BJ (cell line): ENCODE measurements at regions not wholly inside any gene's neighbourhood (a gene's known extent, or its start where the extent isn't known, plus 50 kb on each side); places are given as distances from the start of the nearest gene placed in this dataset.

Experiments used
- CTCF ChIA-PET: fragments of 350-600 bp; formaldehyde crosslinking; extraction: SDS; loops from one replicate; lab custom pipeline; 2021; ENCODE audit warnings: antibody characterized with exemption, inconsistent platforms; lab: Yijun Ruan, JAX
- POLR2A ChIA-PET: fragments of 300-600 bp; sonication (Branson Sonifier 250); formaldehyde crosslinking; extraction: SDS; loops from one replicate; lab custom pipeline; 2021; ENCODE audit warnings: antibody characterized with exemption; lab: Charles Lee
- DNase-seq: peaks from one replicate; pipeline ENCODE4 v3.0.0-alpha.2; 2011; ENCODE audit warnings: low read depth
- H3K27me3 ChIP-seq: 2 replicates; pipeline ENCODE4 v1.6.0; 2011; ENCODE audit warnings: low read length; ENCODE audit not compliant: control insufficient read depth, insufficient read depth
- H3K36me3 ChIP-seq: 2 replicates; pipeline ENCODE4 v1.5.1; 2011; ENCODE audit warnings: low read length; ENCODE audit not compliant: control insufficient read depth, insufficient read depth
- H3K4me3 ChIP-seq: 2 replicates; pipeline ENCODE4 v1.5.1; 2011; ENCODE audit warnings: low read depth, mild to moderate bottlenecking, control low read depth, low read length
- CTCF ChIP-seq: IDR thresholded peaks from 2 replicates; pipeline ENCODE4 v1.5.1; 2011; ENCODE audit warnings: low read depth, mild to moderate bottlenecking, control low read depth, inconsistent platforms, low read length, moderate library complexity; ENCODE audit not compliant: insufficient read depth

GRCh38 chr18:37636831-37637477 lies 71.4 kb upstream of the CELF4 start:
- POLR2A ChIA-PET, result interaction anchor here (0.6 kb wide), 1 partner anchor 65 kb away, joined by 7 read pairs; no protein-coding TSS in a partner anchor
- DNase-seq, result no peak
- H3K27me3 ChIP-seq, result no peaks in the 10 kb centered on the region
- no peaks in the 10 kb centered on the region for H3K36me3 ChIP-seq
- CTCF ChIA-PET, result no interaction called here
- no peak overlapping the region for H3K4me3 ChIP-seq
- TF ChIP-seq CTCF, result no peak

GRCh38 chr18:37634516-37634915 lies 68.9 kb upstream of the CELF4 start:
- Histone ChIP-seq H3K4me3 (no peak overlapping the region), H3K36me3 (no peaks in the 10 kb centered on the region), H3K27me3 (no peaks in the 10 kb centered on the region)
- ChIA-PET CTCF (no interaction called here), POLR2A (no interaction called here)
- no peak for DNase-seq
- TF ChIP-seq CTCF, result no peak

GRCh38 chr18:37631422-37631821 lies 65.8 kb upstream of the CELF4 start:
- Histone ChIP-seq H3K4me3 (no peak overlapping the region), H3K27me3 (no peaks in the 10 kb centered on the region), H3K36me3 (no peaks in the 10 kb centered on the region)
- no peak for DNase-seq
- ChIA-PET POLR2A (no interaction called here), CTCF (interaction anchor here (0.7 kb wide), 1 partner anchor 10 kb away, joined by 6 read pairs; no protein-coding TSS in a partner anchor)
- TF ChIP-seq CTCF, result no peak

- ChIA-PET CTCF (no interaction called here), POLR2A (no interaction called here)
- TF ChIP-seq CTCF, result no peak
- H3K4me3 ChIP-seq, result no peak overlapping the region
- no peaks in the 10 kb centered on the region for H3K36me3 ChIP-seq
- no peaks in the 10 kb centered on the region for H3K27me3 ChIP-seq
- no peak for DNase-seq
Observed at GRCh38 chr18:37630334-37630733, 64.7 kb upstream of the CELF4 start.

- POLR2A ChIA-PET, result no interaction called here
- Histone ChIP-seq H3K27me3 (no peaks in the 10 kb centered on the region), H3K36me3 (no peaks in the 10 kb centered on the region), H3K4me3 (no peak overlapping the region)
- no peak for TF ChIP-seq CTCF
- no peak for DNase-seq
- CTCF ChIA-PET, result no interaction called here
Observed at GRCh38 chr18:37628470-37629220, 63.0 kb upstream of the CELF4 start.
